ENCODE measurements at regions not wholly inside any gene's neighbourhood (a gene's known extent, or its start where the extent isn't known, plus 50 kb on each side); places are given as distances from the start of the nearest gene placed in this dataset.

GRCh38 chr2:129299756-129300155, 679.7 kb upstream of the RAB6C start (continued):
- TF ChIP-seq REXO4 (CRISPR knock-in tag; IDR thresholded peaks at IDR 0.05; ENCODE audit: borderline replicate concordance) = no peak
- no peak for TF ChIP-seq ZNF660 (CRISPR knock-in tag; IDR thresholded peaks at IDR 0.05; ENCODE audit: borderline replicate concordance, low read depth)
- no peak for TF ChIP-seq REST (IDR thresholded peaks at IDR 0.05; ENCODE audit: borderline replicate concordance in 1 of 2, low read depth in 1 of 2, low read length in 2 of 2)
- no peak for TF ChIP-seq KDM4B (CRISPR knock-in tag; IDR thresholded peaks at IDR 0.05)
- no peak for TF ChIP-seq ZNF160 (CRISPR knock-in tag; IDR thresholded peaks at IDR 0.05)

- intact Hi-C loops (cut with micrococcal nuclease; ENCODE audit: unreplicated experiment) (no loop called here), in situ Hi-C loops (cut with HindIII; ENCODE audit: extremely low pct_ligation_motif_present, low pct_unique_long_range_greater_than_20kb) (no loop called here)
- FAIRE-seq (no peak), DNase-seq (ENCODE audit: low spot score) (no peak), ATAC-seq (peak; percentile 37; the same call in 1 of the 3 replicates)
- Histone ChIP-seq H3K27ac (ENCODE audit: extremely low read length, insufficient read depth, low read length) (no peak overlapping the region), H3K79me2 (ENCODE audit: insufficient read depth, low read length) (no peaks in the 10 kb centered on the region), H3K4me2 (ENCODE audit: low read depth, low read length) (no peak overlapping the region), H4K20me1 (ENCODE audit: insufficient read depth, low read length) (no peaks in the 10 kb centered on the region), H3K9ac (ENCODE audit: insufficient read depth, low read depth, low read length) (no peak overlapping the region), H3K36me3 (replicated peaks in 1 of 2; ENCODE audit: control insufficient read depth in 1 of 2, insufficient read depth in 2 of 2, low read length in 2 of 2) (no peaks in the 10 kb centered on the region), H3K4me3 (replicated peaks in 1 of 3; ENCODE audit: insufficient read depth in 1 of 3, low read depth in 2 of 3, low read length in 3 of 3) (no peak overlapping the region), H3K27me3 (ENCODE audit: control insufficient read depth in 1 of 2, insufficient read depth in 2 of 2, low read length in 2 of 2) (peaks cover 3 to 36% of the 10 kb centered on the region in 2 experiments; a peak in 2 of 5 replicates), H2AFZ (ENCODE audit: low read length) (no peak overlapping the region), H3K9me3 (ENCODE audit: low read length) (no peaks in the 10 kb centered on the region), H3K4me1 (ENCODE audit: insufficient read depth, low read length) (no peaks in the 10 kb centered on the region)
- 20% methylated on average over 8 of the region's 9 CpGs for WGBS (ENCODE audit: low lambda C conversion rate)
- POLR2A ChIA-PET = no interaction called here
- no peak for TF ChIP-seq ZNF841 (CRISPR knock-in tag; IDR thresholded peaks at IDR 0.05; ENCODE audit: borderline replicate concordance)
- TF ChIP-seq PAX8 (CRISPR knock-in tag; IDR thresholded peaks at IDR 0.05; ENCODE audit: borderline replicate concordance) = no peak
- no peak for TF ChIP-seq STAG1 (CRISPR knock-in tag; IDR thresholded peaks at IDR 0.05)
- TF ChIP-seq ZNF784 (CRISPR knock-in tag; IDR thresholded peaks at IDR 0.05; ENCODE audit: borderline replicate concordance) = no peak
- TF ChIP-seq MEF2D (CRISPR knock-in tag; IDR thresholded peaks at IDR 0.05) = no peak
- no peak for TF ChIP-seq SSRP1 (CRISPR knock-in tag; IDR thresholded peaks at IDR 0.05)
- no peak for TF ChIP-seq ZNF616 (CRISPR knock-in tag; IDR thresholded peaks at IDR 0.05; ENCODE audit: low read depth)
- no peak for TF ChIP-seq TGIF2 (CRISPR knock-in tag; IDR thresholded peaks at IDR 0.05)
- BruUV-seq (replicated peaks) = no TSS peak
- CTCF ChIA-PET (ENCODE audit: low intra/inter-chr PET ratio, low total read pairs) = no interaction called here
Measured at GRCh38 chr2:129300456-129300855, 679.0 kb upstream of the RAB6C start.
